HG03565 (cell line): ENCODE measurements at regions not wholly inside any gene's neighbourhood (a gene's known extent, or its start where the extent isn't known, plus 50 kb on each side); places are given as distances from the start of the nearest gene placed in this dataset.

ENCODE experiments used
- ATAC-seq: cut with Tn5 transposase; IDR thresholded peaks from one replicate; pipeline ENCODE4 v1.9.1; 2021; ENCODE audit warnings: mild to moderate bottlenecking, moderate library complexity; ENCODE audit not compliant: unreplicated experiment

- ATAC-seq = no peak
Measured at GRCh38 chrY:8655017-8655416, 682.2 kb upstream of the TSPY4 start.

GRCh38 chrY:8656101-8656500 is 681.2 kb upstream of the TSPY4 start:
- ATAC-seq = no peak

GRCh38 chrY:8656515-8656914 is 680.7 kb upstream of the TSPY4 start:
- no peak for ATAC-seq

- ATAC-seq = no peak
Measured at GRCh38 chrY:8659721-8660120, 677.5 kb upstream of the TSPY4 start.

GRCh38 chrY:8673896-8674295 is 663.4 kb upstream of the TSPY4 start:
- no peak for ATAC-seq

- ATAC-seq = no peak
Measured at GRCh38 chrY:8677336-8677935, 659.8 kb upstream of the TSPY4 start.

- ATAC-seq = no peak
Measured at GRCh38 chrY:8687154-8687553, 650.1 kb upstream of the TSPY4 start.

GRCh38 chrY:8690901-8691685 is 646.2 kb upstream of the TSPY4 start:
- no peak for ATAC-seq

GRCh38 chrY:8698571-8698970 is 638.7 kb upstream of the TSPY4 start:
- ATAC-seq = no peak

GRCh38 chrY:8705636-8706300 is 631.5 kb upstream of the TSPY4 start:
- no peak for ATAC-seq

- no peak for ATAC-seq
Measured at GRCh38 chrY:8712296-8712695, 625.0 kb upstream of the TSPY4 start.

- no peak for ATAC-seq
Measured at GRCh38 chrY:8715226-8715625, 622.0 kb upstream of the TSPY4 start.

- ATAC-seq = no peak
Measured at GRCh38 chrY:8726616-8727015, 610.6 kb upstream of the TSPY4 start.

GRCh38 chrY:8729971-8730370 is 607.3 kb upstream of the TSPY4 start:
- ATAC-seq = no peak

GRCh38 chrY:8741343-8742069 is 595.8 kb upstream of the TSPY4 start:
- ATAC-seq = no peak

- ATAC-seq = no peak
Measured at GRCh38 chrY:8764184-8764583, 573.1 kb upstream of the TSPY4 start.

- no peak for ATAC-seq
Measured at GRCh38 chrY:8781184-8781890, 555.9 kb upstream of the TSPY4 start.

GRCh38 chrY:8794561-8794960 is 542.7 kb upstream of the TSPY4 start:
- no peak for ATAC-seq

- ATAC-seq = no peak
Measured at GRCh38 chrY:8804317-8804716, 532.9 kb upstream of the TSPY4 start.

- no peak for ATAC-seq
Measured at GRCh38 chrY:8807648-8808408, 529.4 kb upstream of the TSPY4 start.
